Gastrocnemius medialis (tissue), 4 donors: ENCODE measurements at regions not wholly inside any gene's neighbourhood (a gene's known extent, or its start where the extent isn't known, plus 50 kb on each side); places are given as distances from the start of the nearest gene placed in this dataset.

Experiments used
- POLR2A ChIP-seq, 2 donors: fragments of 450-650 bp; IDR thresholded peaks; one replicate each; pipeline ENCODE4 v1.6.1; 2017; ENCODE audit warnings: antibody characterized with exemption in 2 of 2, mild to moderate bottlenecking in 2 of 2, moderate library complexity in 2 of 2
- TF ChIP-seq, protein P1 (sequence below), 5 experiments: fragments of 450-650 bp in 3 of 5; fragments of 200-600 bp in 2 of 5; sonication (generic) in 2 of 5; IDR thresholded peaks in 4 of 5; conservative IDR thresholded peaks in 1 of 5; 1 replicate in 4 of 5; 2 replicates in 1 of 5; pipeline ENCODE4 v1.5.1; 2016 to 2019; ENCODE audit warnings: antibody characterized with exemption in 5 of 5, mild to moderate bottlenecking in 3 of 5, moderate library complexity in 3 of 5

DNA sequence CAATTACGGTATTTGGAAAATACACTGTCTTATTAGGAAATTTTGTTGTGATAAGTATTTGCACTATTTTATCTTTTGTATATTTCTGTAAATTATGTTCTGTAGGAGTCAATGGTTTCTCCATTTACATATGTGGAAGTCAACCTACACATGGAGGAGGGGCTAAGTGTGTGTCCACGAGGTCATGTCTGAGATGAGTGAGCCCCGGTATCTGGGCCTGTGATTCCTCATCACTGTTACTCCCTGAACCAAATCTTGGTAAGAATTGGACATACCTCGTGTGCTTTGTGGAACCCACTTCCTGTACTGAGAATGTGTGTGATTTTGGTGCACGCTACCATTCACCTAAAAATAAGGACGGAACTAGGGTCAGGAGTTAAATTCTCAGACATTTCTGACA lies 1105.5 kb downstream of the TMEM121 start:
- TF ChIP-seq POLR2A (IDR thresholded peaks at IDR 0.05) = no peak
- TF ChIP-seq, protein P1, sequence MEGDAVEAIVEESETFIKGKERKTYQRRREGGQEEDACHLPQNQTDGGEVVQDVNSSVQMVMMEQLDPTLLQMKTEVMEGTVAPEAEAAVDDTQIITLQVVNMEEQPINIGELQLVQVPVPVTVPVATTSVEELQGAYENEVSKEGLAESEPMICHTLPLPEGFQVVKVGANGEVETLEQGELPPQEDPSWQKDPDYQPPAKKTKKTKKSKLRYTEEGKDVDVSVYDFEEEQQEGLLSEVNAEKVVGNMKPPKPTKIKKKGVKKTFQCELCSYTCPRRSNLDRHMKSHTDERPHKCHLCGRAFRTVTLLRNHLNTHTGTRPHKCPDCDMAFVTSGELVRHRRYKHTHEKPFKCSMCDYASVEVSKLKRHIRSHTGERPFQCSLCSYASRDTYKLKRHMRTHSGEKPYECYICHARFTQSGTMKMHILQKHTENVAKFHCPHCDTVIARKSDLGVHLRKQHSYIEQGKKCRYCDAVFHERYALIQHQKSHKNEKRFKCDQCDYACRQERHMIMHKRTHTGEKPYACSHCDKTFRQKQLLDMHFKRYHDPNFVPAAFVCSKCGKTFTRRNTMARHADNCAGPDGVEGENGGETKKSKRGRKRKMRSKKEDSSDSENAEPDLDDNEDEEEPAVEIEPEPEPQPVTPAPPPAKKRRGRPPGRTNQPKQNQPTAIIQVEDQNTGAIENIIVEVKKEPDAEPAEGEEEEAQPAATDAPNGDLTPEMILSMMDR (IDR thresholded peaks at IDR 0.05 in 4 of 5, conservative IDR thresholded peaks at IDR 0.05 in 1 of 5) = no peak
